HepG2 (cell line): ENCODE measurements at regions not wholly inside any gene's neighbourhood (a gene's known extent, or its start where the extent isn't known, plus 50 kb on each side); places are given as distances from the start of the nearest gene placed in this dataset.

Experiments
- ATAC-seq: fragments of 200-7000 bp; cut with Tn5 transposase; 3 replicates; pipeline ENCODE4 v1.9.1; 2020; ENCODE audit warnings: mild to moderate bottlenecking, moderate library complexity
- BruUV-seq: library from RNA; stranded (reverse); fragments of 400-500 nt; replicated peaks from 2 replicates; lab custom pipeline; 2021; lab: Mats Ljungman, UMichigan
- CTCF ChIA-PET: fragments of 300-600 bp; formaldehyde crosslinking; extraction: SDS; loops from one replicate; lab custom pipeline; 2021; ENCODE audit warnings: low total read pairs, inconsistent platforms, low intra/inter-chr PET ratio; lab: Yijun Ruan, JAX
- POLR2A ChIA-PET: fragments of 350-600 bp; sonication (Branson Sonifier 250); formaldehyde crosslinking; loops from one replicate; lab custom pipeline; 2020; ENCODE audit warnings: antibody characterized with exemption, inconsistent platforms; lab: Yijun Ruan, JAX
- DNase-seq: peaks from one replicate; pipeline ENCODE4 v3.0.0-alpha.2; 2015; ENCODE audit warnings: low spot score
- FAIRE-seq: peaks from 3 replicates; lab custom pipeline; 2011; peaks lifted over from hg19 to GRCh38; lab: Jason Lieb, UNC
- H2AFZ ChIP-seq: one replicate; pipeline ENCODE4 v1.6.1; 2011; ENCODE audit warnings: low read length, inconsistent platforms
- H3K27ac ChIP-seq: fragments of 300-600 bp; 3 replicates; pipeline ENCODE4 v1.8.0; 2011; ENCODE audit warnings: mixed run types, mild to moderate bottlenecking, mixed read lengths, low read length, inconsistent platforms; ENCODE audit not compliant: insufficient read depth; ENCODE audit errors: extremely low read length
- H3K27me3 ChIP-seq, 2 experiments: fragments of 200-600 bp in 1 of 2; 2 replicates in 1 of 2; 3 replicates in 1 of 2; pipeline versions ENCODE4 v1.6.0 to v1.8.0; 2011; ENCODE audit warnings: low read length in 2 of 2, mild to moderate bottlenecking in 2 of 2, moderate library complexity in 2 of 2, inconsistent platforms in 1 of 2; ENCODE audit not compliant: insufficient read depth in 2 of 2, control insufficient read depth in 1 of 2
- H3K36me3 ChIP-seq, 2 experiments: fragments of 200-600 bp in 1 of 2; replicated peaks in 1 of 2; 2 replicates in 1 of 2; 3 replicates in 1 of 2; pipeline versions ENCODE4 v1.5.1 to v1.8.0; 2011; ENCODE audit warnings: low read length in 2 of 2, inconsistent platforms in 1 of 2; ENCODE audit not compliant: insufficient read depth in 2 of 2, control insufficient read depth in 1 of 2
- H3K4me1 ChIP-seq: 2 replicates; pipeline ENCODE4 v1.5.1; 2012; ENCODE audit warnings: low read length, inconsistent platforms; ENCODE audit not compliant: insufficient read depth
- H3K4me2 ChIP-seq: 2 replicates; pipeline ENCODE4 v1.6.0; 2011; ENCODE audit warnings: low read depth, low read length, inconsistent platforms
- H3K4me3 ChIP-seq, 3 experiments: fragments of 200-600 bp in 1 of 3; sonication (generic), shearing (Covaris generic) in 1 of 3; replicated peaks in 1 of 3; 2 replicates each; pipeline ENCODE4 v1.5.1; 2011 to 2016; ENCODE audit warnings: low read length in 3 of 3, inconsistent platforms in 2 of 3, low read depth in 2 of 3, mild to moderate bottlenecking in 2 of 3, control low read depth in 1 of 3, mixed read lengths in 1 of 3; ENCODE audit not compliant: insufficient read depth in 1 of 3
- H3K79me2 ChIP-seq: one replicate; pipeline ENCODE4 v1.6.1; 2011; ENCODE audit warnings: low read length, inconsistent platforms; ENCODE audit not compliant: insufficient read depth
- H3K9ac ChIP-seq: 2 replicates; pipeline ENCODE4 v1.6.0; 2011; ENCODE audit warnings: mild to moderate bottlenecking, low read depth, low read length, inconsistent platforms; ENCODE audit not compliant: insufficient read depth
- H3K9me3 ChIP-seq: 2 replicates; pipeline ENCODE4 v1.5.1; 2012; ENCODE audit warnings: mild to moderate bottlenecking, low read length
- H4K20me1 ChIP-seq: 2 replicates; pipeline ENCODE4 v1.6.0; 2011; ENCODE audit warnings: inconsistent platforms, mild to moderate bottlenecking, low read length, moderate library complexity; ENCODE audit not compliant: insufficient read depth
- BRF2 ChIP-seq: sonication (generic); formaldehyde crosslinking; IDR thresholded peaks from 2 replicates; pipeline ENCODE4 v1.8.1; 2022; ENCODE audit warnings: mild to moderate bottlenecking, missing genetic modification reagents
- GPN1 ChIP-seq: sonication (generic); formaldehyde crosslinking; IDR thresholded peaks from 2 replicates; pipeline ENCODE4 v1.5.1; 2020; ENCODE audit warnings: missing genetic modification reagents, borderline replicate concordance
- KLF11 ChIP-seq: IDR thresholded peaks from 2 replicates; pipeline ENCODE4 v1.6.1; 2016; ENCODE audit warnings: missing compliant biosample characterization
- PCBP1 ChIP-seq: fragments of 200-400 bp; formaldehyde crosslinking; IDR thresholded peaks from 2 replicates; pipeline ENCODE4 v1.6.1; 2017; ENCODE audit warnings: mild to moderate bottlenecking, low read depth, low read length, borderline replicate concordance
- PHB2 ChIP-seq: fragments of 450-650 bp; IDR thresholded peaks from 2 replicates; pipeline ENCODE4 v1.6.1; 2018; ENCODE audit not compliant: partially characterized antibody
- PRDM4 ChIP-seq: sonication (generic); formaldehyde crosslinking; IDR thresholded peaks from 2 replicates; pipeline ENCODE4 v1.9.0; 2021; ENCODE audit warnings: missing genetic modification reagents, borderline replicate concordance
- RFX1 ChIP-seq: fragments of 450-650 bp; IDR thresholded peaks from 2 replicates; pipeline ENCODE4 v1.6.1; 2017
- RXRA ChIP-seq: sonication (generic); formaldehyde crosslinking; IDR thresholded peaks from 2 replicates; pipeline ENCODE4 v1.5.1; 2020; ENCODE audit warnings: missing genetic modification reagents
- STAT6 ChIP-seq: sonication (generic); formaldehyde crosslinking; IDR thresholded peaks from 2 replicates; pipeline ENCODE4 v1.4.0; 2020; ENCODE audit warnings: missing genetic modification reagents, mild to moderate bottlenecking, borderline replicate concordance
- ZNF253 ChIP-seq: sonication (generic); formaldehyde crosslinking; IDR thresholded peaks from 2 replicates; pipeline ENCODE4 v1.8.0; 2022; ENCODE audit warnings: mild to moderate bottlenecking, missing genetic modification reagents, borderline replicate concordance
- ZNF570 ChIP-seq: sonication (generic); formaldehyde crosslinking; IDR thresholded peaks from 2 replicates; pipeline ENCODE4 v1.4.0; 2020; ENCODE audit warnings: mild to moderate bottlenecking, missing genetic modification reagents, borderline replicate concordance
- ZNF713 ChIP-seq: sonication (generic); formaldehyde crosslinking; IDR thresholded peaks from 2 replicates; pipeline ENCODE4 v1.4.0; 2020; ENCODE audit warnings: mild to moderate bottlenecking, missing genetic modification reagents
- WGBS: methylation state at CpG from one replicate; pipeline ENCODE4 v1.1.6; 2017; ENCODE audit warnings: low lambda C conversion rate; 5-methylcytosine and 5-hydroxymethylcytosine counted together
- in situ Hi-C: cut with HindIII; loops from 2 replicates; pipeline ENCODE4 v1.10.0; 2017; ENCODE audit warnings: low pct_unique_long_range_greater_than_20kb; ENCODE audit not compliant: extremely low pct_ligation_motif_present
- intact Hi-C: fragments of 100-400 bp; cut with micrococcal nuclease; formaldehyde crosslinking; loops from one replicate; pipeline ENCODE4 v1.10.0; 2022; ENCODE audit not compliant: unreplicated experiment
- TF ChIP-seq, protein P1 (sequence below): sonication (generic); formaldehyde crosslinking; IDR thresholded peaks from 2 replicates; pipeline ENCODE4 v1.8.1; 2023; ENCODE audit warnings: mild to moderate bottlenecking, missing genetic modification reagents
- TF ChIP-seq, protein P2 (sequence below): sonication (generic); formaldehyde crosslinking; IDR thresholded peaks from 2 replicates; pipeline ENCODE4 v1.8.0; 2022; ENCODE audit warnings: low read depth, missing genetic modification reagents

DNA sequence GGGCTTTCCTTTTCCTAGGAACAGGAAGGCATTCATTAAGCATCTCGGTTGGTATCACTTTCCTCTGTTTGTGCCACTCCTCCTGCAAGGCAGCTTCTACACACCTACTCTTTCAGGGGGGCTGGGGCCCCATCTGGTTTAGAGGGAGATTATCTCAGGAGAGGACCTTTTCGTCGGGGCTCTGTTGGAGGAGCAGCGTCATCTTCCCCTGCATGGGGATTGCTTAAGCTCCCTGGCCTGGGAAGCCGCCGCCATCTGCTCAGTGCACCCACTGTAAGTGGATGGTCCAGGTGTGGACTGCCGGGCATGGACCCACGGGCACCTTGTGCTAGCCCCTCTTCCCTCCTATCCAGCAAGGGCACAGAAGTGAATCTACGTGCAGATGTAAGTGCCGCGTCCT, 355.3 kb upstream of the SMIM21 start:
- ChIA-PET POLR2A (no interaction called here), CTCF (no interaction called here)
- intact Hi-C loops (no loop called here), in situ Hi-C loops (no loop called here)
- Histone ChIP-seq H3K4me1 (no peaks in the 10 kb centered on the region), H3K79me2 (no peaks in the 10 kb centered on the region), H3K4me2 (no peak overlapping the region), H3K36me3 (no peaks in the 10 kb centered on the region), H3K9me3 (no peaks in the 10 kb centered on the region), H3K27ac (no peak overlapping the region), H4K20me1 (no peaks in the 10 kb centered on the region), H3K9ac (no peak overlapping the region), H2AFZ (no peak overlapping the region), H3K27me3 (peaks cover 3 to 23% of the 10 kb centered on the region in 2 experiments; a peak in 4 of 5 replicates), H3K4me3 (no peak overlapping the region)
- BruUV-seq: no TSS peak
- 17% methylated on average over 5 of the region's 11 CpGs for WGBS
- no peak for ATAC-seq
- TF ChIP-seq PHB2 (no peak), RFX1 (no peak), PRDM4 (CRISPR knock-in tag) (no peak), ZNF253 (CRISPR knock-in tag) (no peak), STAT6 (CRISPR knock-in tag) (no peak), BRF2 (no peak), RXRA (CRISPR knock-in tag) (no peak), GPN1 (CRISPR knock-in tag) (no peak), PCBP1 (no peak), ZNF570 (CRISPR knock-in tag) (no peak), ZNF713 (CRISPR knock-in tag) (no peak), KLF11 (CRISPR knock-in tag) (no peak)
- TF ChIP-seq, protein P1, sequence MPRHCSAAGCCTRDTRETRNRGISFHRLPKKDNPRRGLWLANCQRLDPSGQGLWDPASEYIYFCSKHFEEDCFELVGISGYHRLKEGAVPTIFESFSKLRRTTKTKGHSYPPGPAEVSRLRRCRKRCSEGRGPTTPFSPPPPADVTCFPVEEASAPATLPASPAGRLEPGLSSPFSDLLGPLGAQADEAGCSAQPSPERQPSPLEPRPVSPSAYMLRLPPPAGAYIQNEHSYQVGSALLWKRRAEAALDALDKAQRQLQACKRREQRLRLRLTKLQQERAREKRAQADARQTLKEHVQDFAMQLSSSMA (CRISPR knock-in tag): no peak
- TF ChIP-seq, protein P2, sequence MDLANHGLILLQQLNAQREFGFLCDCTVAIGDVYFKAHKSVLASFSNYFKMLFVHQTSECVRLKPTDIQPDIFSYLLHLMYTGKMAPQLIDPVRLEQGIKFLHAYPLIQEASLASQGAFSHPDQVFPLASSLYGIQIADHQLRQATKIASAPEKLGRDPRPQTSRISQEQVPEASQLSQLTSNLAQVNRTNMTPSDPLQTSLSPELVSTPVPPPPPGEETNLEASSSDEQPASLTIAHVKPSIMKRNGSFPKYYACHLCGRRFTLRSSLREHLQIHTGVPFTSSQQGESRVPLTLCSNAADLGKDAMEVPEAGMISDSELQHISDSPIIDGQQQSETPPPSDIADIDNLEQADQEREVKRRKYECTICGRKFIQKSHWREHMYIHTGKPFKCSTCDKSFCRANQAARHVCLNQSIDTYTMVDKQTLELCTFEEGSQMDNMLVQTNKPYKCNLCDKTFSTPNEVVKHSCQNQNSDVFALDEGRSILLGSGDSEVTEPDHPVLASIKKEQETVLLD (CRISPR knock-in tag): no peak
- no peak for DNase-seq
- FAIRE-seq: no peak
